Heart right ventricle (tissue), 16 donors: ENCODE measurements at regions not wholly inside any gene's neighbourhood (a gene's known extent, or its start where the extent isn't known, plus 50 kb on each side); places are given as distances from the start of the nearest gene placed in this dataset.

Experiments used
- ATAC-seq, 8 donors: fragments of 200-7000 bp; cut with Tn5 transposase; one replicate each; pipeline ENCODE4 v1.9.1; 2020; ENCODE audit warnings: mild to moderate bottlenecking in 8 of 8, moderate library complexity in 8 of 8, moderate number of reproducible peaks in 1 of 8
- DNase-seq, 2 donors: peaks; one replicate each; pipeline ENCODE4 v3.0.0-alpha.2; 2020
- H3K27ac ChIP-seq, 10 donors: fragments of 200-600 bp; sonication (generic) in 2 of 10; one replicate each; pipeline versions ENCODE4 v1.5.0 to v1.8.0; 2020 to 2022; ENCODE audit warnings: mild to moderate bottlenecking in 3 of 10
- H3K27me3 ChIP-seq, 7 donors: fragments of 200-600 bp; one replicate each; pipeline ENCODE4 v1.8.0; 2021 to 2022; ENCODE audit warnings: mild to moderate bottlenecking in 2 of 7
- H3K36me3 ChIP-seq, 9 donors: fragments of 200-600 bp; sonication (generic) in 1 of 9; one replicate each; pipeline versions ENCODE4 v1.5.0 to v1.8.0; 2020 to 2022; ENCODE audit warnings: mild to moderate bottlenecking in 2 of 9
- H3K4me1 ChIP-seq, 9 donors: fragments of 200-600 bp; sonication (generic) in 1 of 9; one replicate each; pipeline versions ENCODE4 v1.5.0 to v1.8.0; 2020 to 2022; ENCODE audit warnings: mild to moderate bottlenecking in 4 of 9
- H3K4me3 ChIP-seq, 10 donors: fragments of 200-600 bp; sonication (generic) in 2 of 10; one replicate each; pipeline versions ENCODE4 v1.5.0 to v1.8.0; 2020 to 2022; ENCODE audit warnings: mild to moderate bottlenecking in 7 of 10, moderate library complexity in 2 of 10
- H3K9me3 ChIP-seq, 11 donors: fragments of 200-600 bp in 10 of 11; sonication (generic) in 2 of 11; one replicate each; pipeline versions ENCODE4 v1.5.0 to v1.8.0; 2013 to 2022; ENCODE audit warnings: mild to moderate bottlenecking in 2 of 11, control low read depth in 1 of 11, moderate library complexity in 1 of 11
- WGBS, 2 donors: extraction: QIAGEN DNeasy Blood & Tissue Kit; methylation state at CpG; one replicate each; pipeline ENCODE4 v1.1.7; 2013; ENCODE audit warnings: inconsistent platforms in 1 of 2; 5-methylcytosine and 5-hydroxymethylcytosine counted together
- intact Hi-C, 10 donors: fragments of 100-400 bp; cut with DNase I; formaldehyde crosslinking; loops; one replicate each; pipeline versions ENCODE4 v1.11.1 to v1.14.2; 2022
- TF ChIP-seq, protein P1 (sequence below), 9 donors: fragments of 200-600 bp; sonication (generic) in 2 of 9; IDR thresholded peaks; one replicate each; pipeline versions ENCODE4 v1.5.0 to v1.8.0; 2021 to 2022; ENCODE audit warnings: antibody characterized with exemption in 9 of 9, mild to moderate bottlenecking in 5 of 9, moderate library complexity in 1 of 9
- donor health status: Arrhythmogenic right ventricular cardiomyopathy.
- donor health status: ischemic (EF 13 %, LVEDD 7.1; RV severe dilation, severe dysfunction).
- donor health status: healthy with polysubstance abuse.
- donor health status: DM: no; HTN: yes; CAD: no.
- donor health status: DM: no; HTN: no; CAD: no.
- donor health status: ischemic (EF 25% LVEDD 6.9; RV normal size, moderate dysfunction).
- donor health status: ischemic (EF 25% LVEDD 5.7; RV mildly dilated, moderate dysfunction).
- donor health status: healthy.
- donor health status: DM: yes; HTN: yes; CAD: no.
- donor health status: Ischemic cardiomyopathy.
- donor health status: ischemic (EF 35%, LVEDD 5.7; RV mildly dilated, moderate dysfunction).
- donor health status: nonischemic (EF 11% LVEDD 7.7; RV severe dilation, severe dysfunction).
- donor health status: DM: yes; HTN: yes; CAD: no.
- donor health status: PGD.
- donor health status: ischemic (EF 29% LVEDD 5.4; RV normal size, mild dysfunction).
- donor health status: nonischemic (EF 23%, LVEDD 6.1; RV moderate dilation, normal function).

DNA sequence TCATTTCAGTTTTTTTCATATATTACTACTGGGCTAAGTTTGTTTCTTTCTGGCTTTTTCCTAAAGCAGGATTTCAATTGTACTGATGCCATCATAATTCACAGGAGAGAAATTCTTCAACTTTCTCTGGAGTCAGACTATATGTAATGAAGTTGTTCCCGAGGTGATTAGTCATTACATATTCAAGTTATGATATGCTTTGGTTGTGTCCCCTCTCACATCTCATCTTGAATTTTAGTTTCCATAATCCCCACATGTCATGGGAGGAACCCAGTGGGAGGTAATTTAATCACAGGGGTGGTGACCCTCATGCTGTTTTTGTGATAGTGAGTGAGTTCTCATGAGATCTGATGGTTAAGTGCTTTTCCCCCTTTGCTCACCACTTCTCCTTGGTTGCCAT, 227.5 kb upstream of the LRIG3 start:
- H3K36me3 ChIP-seq: no peaks in the 10 kb centered on the region
- H3K9me3 ChIP-seq: no peaks in the 10 kb centered on the region
- no peak for ATAC-seq
- DNase-seq: no peak
- TF ChIP-seq, protein P1, sequence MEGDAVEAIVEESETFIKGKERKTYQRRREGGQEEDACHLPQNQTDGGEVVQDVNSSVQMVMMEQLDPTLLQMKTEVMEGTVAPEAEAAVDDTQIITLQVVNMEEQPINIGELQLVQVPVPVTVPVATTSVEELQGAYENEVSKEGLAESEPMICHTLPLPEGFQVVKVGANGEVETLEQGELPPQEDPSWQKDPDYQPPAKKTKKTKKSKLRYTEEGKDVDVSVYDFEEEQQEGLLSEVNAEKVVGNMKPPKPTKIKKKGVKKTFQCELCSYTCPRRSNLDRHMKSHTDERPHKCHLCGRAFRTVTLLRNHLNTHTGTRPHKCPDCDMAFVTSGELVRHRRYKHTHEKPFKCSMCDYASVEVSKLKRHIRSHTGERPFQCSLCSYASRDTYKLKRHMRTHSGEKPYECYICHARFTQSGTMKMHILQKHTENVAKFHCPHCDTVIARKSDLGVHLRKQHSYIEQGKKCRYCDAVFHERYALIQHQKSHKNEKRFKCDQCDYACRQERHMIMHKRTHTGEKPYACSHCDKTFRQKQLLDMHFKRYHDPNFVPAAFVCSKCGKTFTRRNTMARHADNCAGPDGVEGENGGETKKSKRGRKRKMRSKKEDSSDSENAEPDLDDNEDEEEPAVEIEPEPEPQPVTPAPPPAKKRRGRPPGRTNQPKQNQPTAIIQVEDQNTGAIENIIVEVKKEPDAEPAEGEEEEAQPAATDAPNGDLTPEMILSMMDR (IDR thresholded peaks at IDR 0.05): no peak
- H3K27me3 ChIP-seq: no peaks in the 10 kb centered on the region
- intact Hi-C loops: loop anchor here in 1 of 10 donors (2.0 kb wide), 1 partner anchor 31 kb away; no protein-coding TSS in a partner anchor
- H3K27ac ChIP-seq: no peak overlapping the region
- 81 to 91% methylated on average over 1 of the region's 1 CpG for WGBS, 2 donors
- H3K4me3 ChIP-seq: no peak overlapping the region
- peaks cover 0 to 3% (median 0%) of the 10 kb centered on the region in 9 donors for H3K4me1 ChIP-seq

DNA sequence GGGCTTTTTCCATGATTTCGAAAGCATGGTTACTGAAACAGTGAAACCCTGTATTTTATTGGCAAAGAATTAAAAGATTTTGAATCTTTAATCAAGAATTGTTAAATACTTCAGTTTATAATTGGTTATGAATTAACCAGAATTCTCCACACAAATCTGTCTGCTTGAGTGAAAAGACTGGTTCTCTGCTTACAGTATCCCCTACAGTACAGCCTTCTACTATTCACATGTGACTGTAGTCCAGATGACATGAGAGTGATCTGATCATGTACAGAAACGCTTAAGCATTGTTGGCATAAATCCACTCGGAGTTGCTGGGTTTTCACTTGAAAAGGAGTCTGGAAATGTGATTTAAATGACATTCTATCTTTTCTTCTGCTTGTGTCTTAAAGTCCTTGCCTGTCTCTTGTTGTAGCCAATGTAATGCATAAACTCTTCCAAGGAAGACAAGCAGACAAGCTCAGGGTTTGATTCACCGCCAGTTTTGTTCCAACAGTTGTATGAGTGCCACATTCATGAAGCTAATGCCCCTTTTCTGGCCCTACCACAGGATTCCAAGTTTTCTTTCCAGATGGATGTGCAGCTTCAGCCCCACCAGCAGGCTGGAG, 222.0 kb upstream of the LRIG3 start:
- no peaks in the 10 kb centered on the region for H3K27me3 ChIP-seq
- no peak for ATAC-seq
- H3K36me3 ChIP-seq: no peaks in the 10 kb centered on the region
- TF ChIP-seq, protein P1 (IDR thresholded peaks at IDR 0.05): no peak
- no peak overlapping the region for H3K27ac ChIP-seq
- H3K9me3 ChIP-seq: no peaks in the 10 kb centered on the region
- intact Hi-C loops: no loop called here
- DNase-seq: no peak
- H3K4me3 ChIP-seq: no peak overlapping the region
- 56 to 61% methylated on average over 4 of the region's 4 CpGs for WGBS, 2 donors
- no peaks in the 10 kb centered on the region for H3K4me1 ChIP-seq

DNA sequence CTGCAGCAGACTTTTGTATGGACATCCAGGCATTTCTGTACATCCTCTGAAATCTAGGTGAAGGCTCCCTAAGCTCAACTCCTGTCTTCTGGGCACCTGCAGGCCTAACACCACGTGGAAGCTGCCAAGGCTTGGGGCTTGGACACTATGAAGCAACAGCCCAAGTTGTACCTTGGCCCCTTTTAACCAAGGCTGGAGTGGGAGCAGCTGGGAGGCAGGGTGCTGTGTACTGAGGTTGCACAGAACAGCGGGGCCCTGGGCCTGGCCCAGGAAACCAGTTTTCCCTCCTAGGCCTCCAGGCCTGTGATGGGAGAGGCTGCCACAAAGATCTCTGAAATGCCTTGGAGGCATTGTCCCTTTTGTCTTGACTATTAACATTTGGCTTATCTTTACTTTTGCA, 214.4 kb upstream of the LRIG3 start:
- Histone ChIP-seq H3K36me3 (no peaks in the 10 kb centered on the region), H3K9me3 (no peaks in the 10 kb centered on the region), H3K27me3 (no peaks in the 10 kb centered on the region), H3K4me3 (no peak overlapping the region), H3K27ac (no peak overlapping the region), H3K4me1 (peaks cover 0 to 5% (median 0%) of the 10 kb centered on the region in 9 donors)
- intact Hi-C loops: no loop called here
- WGBS, 2 donors: 38 to 67% methylated on average over 2 of the region's 2 CpGs
- DNase-seq (no peak), ATAC-seq (no peak)
- TF ChIP-seq, protein P1 (IDR thresholded peaks at IDR 0.05): no peak

DNA sequence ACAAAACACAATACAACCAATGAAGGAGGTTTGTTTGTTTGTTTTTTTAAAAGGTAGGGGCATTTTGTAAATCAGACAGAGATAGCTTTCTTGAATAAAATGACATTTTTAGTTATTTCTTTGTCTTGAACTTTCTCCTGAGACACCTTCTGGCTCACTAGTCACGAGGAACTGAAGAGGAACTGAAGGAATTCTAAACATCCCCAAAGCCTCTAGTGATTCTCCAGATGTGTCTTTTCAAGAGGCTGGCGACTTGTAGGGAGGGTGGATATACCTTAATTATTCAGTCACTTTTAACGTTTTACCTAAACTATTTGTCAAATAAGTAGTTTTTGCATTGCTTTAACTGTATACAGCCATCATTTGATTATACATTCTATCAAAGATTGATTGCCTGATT, 211.2 kb upstream of the LRIG3 start:
- intact Hi-C loops: no loop called here
- ATAC-seq (no peak), DNase-seq (no peak)
- Histone ChIP-seq H3K27me3 (no peaks in the 10 kb centered on the region), H3K27ac (no peak overlapping the region), H3K9me3 (no peaks in the 10 kb centered on the region), H3K4me1 (peaks cover 0 to 5% (median 0%) of the 10 kb centered on the region in 9 donors), H3K36me3 (no peaks in the 10 kb centered on the region), H3K4me3 (no peak overlapping the region)
- TF ChIP-seq, protein P1 (IDR thresholded peaks at IDR 0.05): no peak
- 46 to 54% methylated on average over 3 of the region's 3 CpGs for WGBS, 2 donors
